HG02763 (cell line): ENCODE measurements at regions not wholly inside any gene's neighbourhood (a gene's known extent, or its start where the extent isn't known, plus 50 kb on each side); places are given as distances from the start of the nearest gene placed in this dataset.

ENCODE experiments used
- ATAC-seq: cut with Tn5 transposase; IDR thresholded peaks from one replicate; pipeline ENCODE4 v1.9.1; 2021; ENCODE audit warnings: mild to moderate bottlenecking, moderate library complexity; ENCODE audit not compliant: unreplicated experiment

DNA sequence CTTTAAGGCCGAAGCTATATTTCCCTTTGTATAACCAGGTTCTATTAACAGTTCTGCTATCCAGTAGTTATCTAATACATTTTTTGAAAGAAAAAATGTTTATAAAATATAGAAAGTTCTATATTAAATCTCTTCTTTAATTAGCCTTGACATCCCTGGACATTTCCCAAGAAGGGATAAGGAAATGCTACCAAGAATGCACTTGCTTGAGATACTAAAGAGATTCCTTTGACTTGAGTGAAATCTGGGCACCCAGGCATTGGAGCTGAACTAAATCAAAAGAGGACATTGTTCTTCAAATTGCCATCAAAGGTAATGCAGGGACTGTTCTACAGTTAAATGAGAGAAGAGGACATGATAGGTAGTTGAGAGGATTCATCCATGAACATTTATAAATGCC, 535.9 kb upstream of the FAT3 start:
- ATAC-seq: no peak

DNA sequence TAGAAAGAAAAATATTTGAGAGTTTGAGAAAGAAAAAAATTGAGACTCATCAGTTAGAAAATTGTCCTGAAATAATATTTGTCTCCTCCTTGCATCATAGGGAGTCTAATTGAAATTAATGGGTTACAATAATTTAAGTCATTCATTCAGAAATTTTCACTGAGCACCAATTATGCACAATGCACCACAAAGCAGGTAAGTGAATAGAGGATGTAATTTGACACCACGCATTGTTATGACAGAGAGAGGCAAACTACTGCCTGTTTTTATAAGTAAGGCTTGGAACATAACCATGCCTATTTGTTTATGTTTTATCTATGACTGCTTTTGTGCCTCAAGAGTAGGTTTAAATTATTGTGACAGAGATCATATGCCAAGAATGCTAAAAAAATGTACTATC, 537.9 kb upstream of the FAT3 start:
- ATAC-seq: no peak

DNA sequence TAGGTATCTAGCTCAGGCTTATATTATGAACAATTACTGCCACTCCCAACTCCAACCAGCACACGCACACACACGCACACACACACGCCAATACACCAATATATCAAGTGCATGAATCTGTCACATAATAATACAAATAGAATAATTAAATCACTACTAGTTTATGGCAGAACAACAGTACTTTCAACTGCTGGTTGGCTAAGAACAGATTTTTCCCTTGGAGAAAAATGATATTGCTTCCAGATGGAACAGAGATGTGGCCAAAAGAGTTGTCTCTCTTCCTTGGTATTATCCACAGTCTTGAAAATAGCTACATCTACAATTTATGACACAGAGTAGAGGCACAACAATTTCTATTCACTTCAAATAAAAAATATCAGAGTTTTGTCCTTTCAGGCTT, 538.3 kb upstream of the FAT3 start:
- no peak for ATAC-seq

DNA sequence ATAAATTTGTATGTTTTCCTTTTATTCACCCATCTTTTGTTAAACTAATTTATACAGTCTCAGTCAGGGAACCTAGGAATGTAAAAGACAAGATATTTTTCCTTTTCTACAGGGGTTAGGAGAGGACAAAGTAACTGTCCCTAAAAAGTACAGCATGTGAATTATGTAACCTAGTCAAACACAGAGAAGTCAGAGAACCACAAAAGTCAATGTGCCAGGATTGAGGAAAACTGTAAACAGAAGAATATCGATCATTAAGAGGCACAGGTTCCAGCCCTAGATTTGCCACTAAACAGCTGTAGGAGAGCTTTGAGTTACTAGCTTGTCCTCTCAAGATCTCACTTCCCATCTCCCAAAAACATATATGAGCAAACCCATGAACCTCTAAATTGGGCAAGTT, 550.9 kb upstream of the FAT3 start:
- no peak for ATAC-seq

DNA sequence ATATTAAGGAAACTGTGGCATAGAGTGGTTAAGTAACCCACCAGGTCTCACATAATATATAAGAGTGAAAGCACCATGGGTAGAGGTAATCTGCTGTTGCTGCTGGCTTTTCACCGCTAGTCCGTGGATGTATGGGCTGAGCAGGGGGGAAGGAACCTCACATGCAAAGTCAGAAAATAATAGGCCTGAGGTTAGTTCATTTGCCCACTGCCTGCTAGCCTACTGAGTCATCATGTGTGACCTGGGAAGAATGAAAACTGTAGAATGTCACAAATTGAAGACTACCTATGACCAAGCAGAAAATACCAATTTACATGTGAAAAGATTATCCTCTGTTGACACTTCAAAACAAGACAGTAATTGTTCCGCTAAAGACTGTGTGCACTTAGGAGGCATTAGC, 560.1 kb upstream of the FAT3 start:
- ATAC-seq: no peak

DNA sequence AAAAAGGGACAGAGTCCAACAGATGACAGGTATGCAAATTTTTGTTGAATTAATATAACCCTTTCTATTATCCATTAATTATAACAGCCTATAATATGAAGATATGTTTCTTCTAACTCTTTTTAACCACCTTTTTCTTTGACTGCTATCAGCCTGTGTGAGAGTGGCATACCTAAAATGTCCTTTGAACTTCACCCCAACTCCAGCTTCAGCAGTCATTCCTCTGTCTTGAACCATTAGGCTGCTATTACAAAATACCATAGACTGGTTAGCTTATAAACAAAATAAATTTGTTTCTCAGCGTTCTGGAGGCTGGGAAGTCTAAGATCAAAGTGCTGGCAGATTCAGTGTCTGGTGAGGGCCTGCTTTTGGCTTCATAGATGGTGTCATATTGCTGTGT, 564.6 kb upstream of the FAT3 start:
- no peak for ATAC-seq

DNA sequence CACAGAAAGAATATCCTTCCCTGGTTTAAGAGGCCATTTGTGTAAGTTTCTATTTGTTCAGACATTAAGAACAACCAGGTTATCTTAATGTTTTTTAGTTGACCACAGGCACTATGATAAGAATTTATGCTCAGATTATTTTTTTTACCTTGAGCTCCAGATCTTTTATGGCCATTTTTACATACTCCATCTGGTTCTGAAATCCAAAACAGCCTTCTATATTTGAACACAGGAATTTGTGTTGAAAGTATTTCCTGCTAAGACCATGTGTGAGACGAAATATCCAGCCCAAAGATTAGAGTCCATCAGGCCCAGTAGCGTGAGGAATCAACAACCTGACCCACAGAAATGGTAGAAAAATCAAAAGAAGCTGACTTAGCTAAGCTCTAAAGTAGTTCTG, 569.9 kb upstream of the FAT3 start:
- no peak for ATAC-seq

DNA sequence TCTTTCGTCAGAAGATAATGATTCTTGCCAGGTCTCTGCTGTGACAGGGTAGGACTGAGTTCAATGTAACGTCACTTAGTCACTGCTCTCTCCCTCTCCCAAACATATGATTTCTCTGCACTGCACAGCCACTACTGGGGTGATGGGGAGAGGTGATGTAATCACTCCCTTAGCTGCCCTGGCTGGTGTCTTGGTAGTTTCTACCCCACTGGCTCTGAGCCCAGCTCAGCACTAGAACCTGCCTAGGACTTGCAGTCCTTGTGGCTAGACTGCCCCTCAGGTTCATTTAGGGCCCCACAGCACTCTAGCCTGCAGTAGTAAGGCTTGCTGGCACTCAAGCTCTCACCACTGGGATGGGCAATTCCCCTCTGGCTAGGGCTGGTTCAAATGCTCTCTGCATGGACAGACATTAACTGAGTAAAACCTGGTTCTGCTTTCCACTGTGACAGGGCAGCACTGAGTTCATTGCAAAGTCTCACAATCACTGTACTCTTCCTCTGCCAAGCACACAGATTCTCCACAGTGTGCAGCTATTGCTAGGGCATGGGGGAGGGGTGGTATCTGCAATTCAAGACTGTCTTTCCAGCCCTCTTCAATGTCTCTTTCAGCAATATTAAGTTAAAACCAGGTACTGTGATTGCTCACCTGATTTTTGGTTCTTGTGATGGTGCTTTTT, 571.4 kb upstream of the FAT3 start:
- no peak for ATAC-seq

DNA sequence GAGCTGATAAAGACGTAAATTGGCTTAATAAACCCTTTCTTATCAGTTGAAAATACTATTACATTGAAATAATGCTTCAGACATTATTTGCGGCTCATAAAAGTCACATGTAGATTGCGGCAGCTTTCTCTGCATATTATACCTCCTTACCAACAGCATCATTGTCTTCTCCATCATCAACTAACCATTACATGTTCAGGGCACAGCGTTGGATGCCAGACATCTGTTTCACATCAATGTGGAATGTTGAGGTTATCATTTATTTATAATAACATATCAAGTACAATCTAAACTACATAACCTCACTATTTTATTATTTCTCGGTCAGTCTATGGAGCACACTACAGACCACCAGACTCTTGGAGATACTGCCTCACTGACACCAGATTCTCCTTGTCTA, 573.8 kb upstream of the FAT3 start:
- no peak for ATAC-seq

DNA sequence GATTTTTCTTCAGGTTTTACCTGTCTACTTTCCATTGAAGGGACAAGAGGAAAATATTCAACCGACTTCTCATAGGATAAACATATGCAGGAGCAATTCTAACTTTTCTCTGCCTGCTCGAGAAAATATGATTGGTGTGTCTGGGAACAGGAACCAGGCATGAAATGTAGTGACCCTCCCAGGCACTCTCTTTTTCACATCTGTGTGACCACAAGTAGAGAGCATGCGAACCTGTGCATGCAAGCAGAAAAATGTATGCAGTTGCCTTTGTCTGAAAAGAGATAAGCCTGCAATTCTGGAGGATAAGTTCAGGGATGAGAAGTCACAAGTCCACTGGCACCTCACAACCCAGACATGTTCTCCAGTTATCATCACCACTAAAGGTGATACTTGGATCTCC, 583.5 kb upstream of the FAT3 start:
- ATAC-seq: no peak

DNA sequence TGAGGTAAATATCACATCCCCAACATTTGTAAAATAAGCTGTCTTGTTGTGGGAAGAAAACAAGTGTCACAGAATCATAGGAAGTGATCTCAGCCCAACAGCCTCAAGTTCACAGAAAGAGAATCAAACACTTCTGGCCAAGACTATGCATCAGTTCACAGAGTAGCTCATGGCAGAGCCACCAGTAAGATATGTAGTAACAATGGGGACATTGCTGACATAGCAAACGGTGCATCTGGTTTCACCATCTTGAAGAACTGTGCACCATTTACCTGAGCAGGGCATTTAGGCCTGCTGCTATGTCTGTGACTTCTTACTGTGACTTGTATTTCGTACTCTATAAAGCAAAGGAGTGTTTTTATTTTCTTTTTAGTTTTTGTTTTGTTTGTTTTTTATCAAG, 585.3 kb upstream of the FAT3 start:
- no peak for ATAC-seq

DNA sequence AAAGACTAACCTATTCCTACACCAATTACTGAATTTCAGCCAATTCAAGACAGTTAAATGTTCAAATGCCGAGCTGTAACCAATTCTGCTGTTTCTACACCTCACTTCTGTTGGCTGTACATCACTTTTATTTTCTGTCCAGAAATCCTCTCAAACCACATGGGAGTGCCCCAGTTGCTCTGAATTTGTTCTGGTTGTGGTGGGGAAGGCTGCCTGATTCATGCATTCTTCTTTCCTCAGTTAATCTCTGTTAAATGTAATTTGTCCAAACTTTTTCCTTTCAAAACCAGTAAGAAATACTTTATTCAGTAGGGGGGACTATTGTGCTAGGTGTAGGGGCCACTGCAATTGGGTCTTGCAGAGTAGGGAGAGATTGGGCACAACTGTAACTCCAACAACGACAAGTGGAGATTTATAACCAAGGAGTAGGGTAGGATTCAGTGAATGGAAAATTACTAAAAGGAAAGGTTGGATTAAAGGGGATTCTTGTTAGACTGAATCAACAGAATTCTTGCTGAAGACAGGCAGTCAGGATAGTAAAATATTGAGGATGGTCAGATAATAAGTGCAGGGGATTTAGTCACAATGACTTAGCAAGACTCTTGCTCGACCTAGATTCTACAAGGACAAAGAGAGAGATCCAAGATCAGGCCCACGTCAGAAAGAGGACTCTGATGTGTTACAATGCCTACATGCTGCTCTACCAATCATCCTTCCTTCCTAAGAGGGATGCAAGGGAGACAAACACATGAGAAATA, 593.5 kb upstream of the FAT3 start:
- no peak for ATAC-seq

DNA sequence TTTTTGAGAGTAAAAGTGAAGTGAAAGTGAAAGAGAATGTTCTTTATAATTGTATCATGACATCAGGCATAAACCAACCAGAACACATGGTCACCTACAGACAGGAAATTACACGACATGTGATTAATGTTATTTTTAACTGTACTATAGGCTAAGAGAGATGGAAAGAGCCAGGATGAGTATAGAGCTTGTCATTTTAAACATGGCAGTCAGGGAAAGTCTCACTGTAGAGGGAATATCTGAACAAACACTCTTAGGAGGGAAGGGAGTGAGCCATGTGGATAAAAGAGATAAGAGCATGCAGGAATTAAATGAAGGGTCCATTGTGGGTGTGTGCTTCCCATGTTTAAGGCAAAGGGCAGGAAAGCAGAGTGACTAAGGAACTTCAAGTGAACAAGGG, 599.1 kb upstream of the FAT3 start:
- ATAC-seq: no peak

DNA sequence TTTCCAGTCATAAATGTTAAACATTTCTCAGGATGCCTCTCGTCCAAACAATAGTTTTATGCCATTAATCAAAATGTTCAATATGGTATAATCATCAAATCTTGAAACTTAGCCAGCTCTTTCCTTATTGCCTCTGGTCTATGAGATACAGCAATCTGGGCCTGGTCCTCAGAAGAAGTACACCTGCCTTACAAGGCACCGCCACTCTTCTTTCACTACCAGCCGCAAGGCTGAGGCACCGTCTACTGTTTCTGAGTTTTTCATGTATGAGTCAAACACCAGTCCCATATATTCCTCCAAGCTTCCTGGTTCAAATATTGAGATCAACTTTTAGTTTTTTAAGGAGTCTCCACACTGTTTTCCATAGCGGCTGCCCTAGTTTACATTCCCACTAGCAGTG, 600.6 kb upstream of the FAT3 start:
- no peak for ATAC-seq

DNA sequence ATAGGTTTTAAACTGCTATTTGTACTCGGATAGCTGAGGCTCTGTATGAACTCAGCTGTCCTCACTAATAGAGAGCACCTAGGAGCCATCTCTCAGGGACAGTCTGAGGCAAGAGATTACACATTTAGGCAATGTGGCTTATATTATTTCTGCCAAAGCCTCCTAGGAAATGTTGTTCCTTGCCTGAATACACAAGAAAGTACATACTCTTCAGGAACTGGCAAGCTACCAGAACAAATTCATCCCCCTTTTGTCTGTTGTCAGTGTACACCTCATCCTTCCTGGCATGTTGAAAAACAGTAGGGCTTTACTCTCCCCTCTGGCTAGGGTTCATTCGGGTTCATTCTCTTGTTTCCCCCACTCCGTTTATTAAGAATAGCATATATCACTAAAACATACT, 615.9 kb upstream of the FAT3 start:
- ATAC-seq: no peak

DNA sequence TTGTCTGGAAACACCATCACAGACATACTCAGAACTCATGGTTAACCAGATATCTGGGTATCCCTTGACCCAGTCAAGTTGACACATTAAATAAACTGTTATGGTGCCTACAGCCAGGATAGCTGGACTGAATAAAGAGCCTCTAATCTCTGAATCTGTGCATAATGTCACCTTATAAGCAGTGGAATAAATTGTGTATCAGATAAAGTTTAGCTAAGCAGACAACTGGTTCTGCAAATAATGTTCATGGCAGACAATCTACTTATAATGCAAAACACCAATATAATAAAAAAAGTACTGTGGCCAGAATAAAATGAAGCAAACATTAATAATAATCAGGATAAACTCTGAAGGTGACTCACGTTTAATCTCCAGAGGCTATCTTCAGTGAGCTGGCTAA, 628.5 kb upstream of the FAT3 start:
- no peak for ATAC-seq

DNA sequence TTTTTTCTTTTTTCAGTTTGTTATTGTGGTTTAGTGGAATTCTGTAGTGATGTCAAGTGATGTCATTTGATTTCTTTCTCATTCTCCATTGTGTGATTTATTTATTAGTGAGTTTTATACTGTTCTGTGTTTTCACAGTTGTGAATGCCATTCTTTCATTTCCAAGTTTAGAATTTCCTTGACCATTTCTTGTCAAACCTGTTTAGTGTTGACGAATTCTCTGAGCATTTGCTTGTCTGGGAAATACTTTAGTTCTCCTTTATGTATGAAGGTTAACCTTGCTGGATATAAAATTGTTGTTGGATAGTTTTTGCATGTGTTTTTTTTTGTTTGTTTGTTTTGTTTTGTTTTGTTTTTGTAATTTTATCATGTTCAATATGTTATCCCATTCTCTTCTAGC, 633.6 kb upstream of the FAT3 start:
- ATAC-seq: no peak

DNA sequence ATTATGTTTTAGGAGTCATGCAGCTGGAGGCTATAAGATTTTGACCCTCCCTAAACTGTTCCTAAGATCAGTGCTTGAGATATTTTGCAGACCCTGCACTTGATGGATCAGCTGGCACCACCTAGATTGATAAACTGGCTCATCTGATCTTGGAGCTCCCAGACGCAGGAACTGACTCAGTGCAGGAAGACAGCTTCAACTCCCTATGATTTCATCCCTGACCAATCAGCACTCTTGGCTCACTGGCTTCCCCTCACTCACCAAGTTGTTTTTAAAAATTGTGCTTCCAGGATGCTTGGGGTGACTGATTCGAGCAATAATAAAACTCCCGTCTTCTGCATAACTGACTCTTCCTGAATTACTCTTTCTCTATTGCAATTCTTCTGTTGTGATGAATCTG, 637.5 kb upstream of the FAT3 start:
- ATAC-seq: no peak

DNA sequence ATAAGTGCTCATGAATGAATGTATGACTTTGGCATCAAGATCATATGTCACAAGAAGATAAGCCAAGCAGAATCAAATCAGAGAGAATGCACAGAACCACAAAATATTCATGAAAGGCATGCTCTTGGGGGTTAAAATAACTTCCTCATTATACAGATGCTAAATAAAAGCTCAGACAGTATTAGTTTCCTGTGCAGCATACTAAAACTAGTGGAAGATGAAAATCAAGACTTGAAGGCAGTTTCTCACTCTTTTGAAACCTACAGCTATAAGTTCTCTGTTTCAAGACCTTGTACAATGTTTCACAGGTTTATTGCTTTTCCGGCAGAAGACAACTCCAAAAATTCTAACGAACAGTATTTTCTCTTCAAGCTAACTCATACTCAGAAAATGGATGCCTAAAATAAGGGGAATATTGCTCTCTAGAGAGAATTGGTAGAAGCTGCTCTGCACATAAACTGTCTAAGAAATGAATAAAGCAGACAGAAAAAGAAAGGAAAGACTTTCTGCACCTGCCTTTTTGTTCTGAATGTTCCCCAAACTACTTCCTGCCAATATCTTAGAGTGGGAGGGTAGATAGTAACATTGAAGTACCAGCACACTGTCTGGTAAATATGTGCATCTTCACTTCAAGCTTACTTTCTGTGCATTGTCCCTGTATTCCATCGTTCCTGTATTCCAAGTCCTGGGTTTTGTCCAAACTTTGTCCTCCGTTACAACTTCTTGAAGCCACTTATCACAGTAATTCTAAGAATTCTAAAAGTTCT, 639.4 kb upstream of the FAT3 start:
- no peak for ATAC-seq

DNA sequence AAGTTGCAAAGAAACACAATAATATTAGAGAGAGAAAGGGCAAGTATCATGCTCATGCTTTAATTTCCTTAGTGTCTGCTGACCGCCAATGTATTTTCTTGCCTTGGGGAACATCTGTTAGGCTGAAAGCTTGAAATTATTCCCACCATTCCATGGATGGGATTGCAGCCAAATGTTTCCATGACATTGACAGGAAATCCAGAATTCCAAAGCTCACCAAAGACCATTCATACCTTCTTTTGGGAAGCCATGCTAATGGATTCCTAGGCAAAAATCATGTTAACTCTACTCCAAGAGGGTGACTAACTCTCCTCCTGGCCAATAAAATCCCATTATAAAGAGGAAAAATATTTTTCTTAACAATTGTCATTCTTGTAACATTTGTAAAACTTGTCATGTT, 661.4 kb upstream of the FAT3 start:
- no peak for ATAC-seq

DNA sequence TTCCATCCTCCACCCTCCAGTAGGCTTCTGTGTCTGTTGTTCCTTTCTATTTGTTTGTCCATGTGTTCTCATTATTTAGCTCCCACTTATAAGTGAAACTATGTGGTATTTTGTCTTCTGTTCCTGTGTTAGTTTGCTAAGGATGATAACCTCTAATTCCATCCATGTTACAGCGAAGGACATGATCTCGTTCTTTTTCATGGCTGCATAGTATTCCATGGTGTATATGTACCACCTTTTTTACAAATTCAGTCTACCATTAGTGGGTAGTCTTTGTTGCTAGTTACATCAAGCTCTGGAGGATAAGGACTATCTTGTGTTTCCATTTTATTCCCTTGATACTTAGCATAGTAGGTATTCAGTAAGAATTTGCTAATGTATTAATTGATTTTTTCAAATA, 664.2 kb upstream of the FAT3 start:
- no peak for ATAC-seq

DNA sequence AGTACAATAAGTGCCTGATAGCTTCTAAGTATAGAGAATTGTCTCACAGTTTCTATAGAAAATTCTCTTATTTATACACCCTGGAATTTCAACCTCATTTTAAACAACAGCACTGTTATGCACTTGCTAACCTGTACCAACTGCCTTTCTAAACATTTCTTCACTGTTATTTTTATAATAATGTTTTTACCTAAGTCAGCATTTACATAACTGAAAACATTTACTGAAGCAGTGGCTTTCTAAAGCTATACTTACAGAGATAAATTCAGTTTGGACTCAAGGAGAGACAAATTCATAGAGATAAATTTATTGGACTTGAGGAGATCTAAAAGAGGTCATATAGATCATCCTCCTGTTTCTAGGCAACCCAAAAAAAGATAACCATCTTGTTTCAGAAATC, 686.6 kb upstream of the FAT3 start:
- ATAC-seq: no peak
